Kidney (tissue), 13 donors: ENCODE measurements at regions not wholly inside any gene's neighbourhood (a gene's known extent, or its start where the extent isn't known, plus 50 kb on each side); places are given as distances from the start of the nearest gene placed in this dataset.

Source experiments
- DNase-seq, 5 donors: peaks; one replicate each; pipeline ENCODE4 v3.0.0-alpha.2; 2013 to 2020
- FAIRE-seq: peaks from 2 replicates; lab custom pipeline; 2012; peaks lifted over from hg19 to GRCh38; lab: Jason Lieb, UNC
- H3K27ac ChIP-seq, 2 donors: one replicate each; pipeline ENCODE4 v1.7.0; 2013; ENCODE audit warnings: low read depth in 2 of 2, low read length in 2 of 2, inconsistent platforms in 1 of 2
- H3K27me3 ChIP-seq: one replicate; pipeline ENCODE4 v1.7.1; 2013; ENCODE audit warnings: low read length, inconsistent platforms; ENCODE audit not compliant: control insufficient read depth, insufficient read depth
- H3K36me3 ChIP-seq, 3 donors: one replicate each; pipeline versions ENCODE4 v1.7.0 to v1.7.1; 2013; ENCODE audit warnings: low read length in 3 of 3, control low read depth in 1 of 3, inconsistent platforms in 1 of 3; ENCODE audit not compliant: insufficient read depth in 3 of 3, control insufficient read depth in 2 of 3
- H3K4me1 ChIP-seq, 3 donors: one replicate each; pipeline versions ENCODE4 v1.7.0 to v1.7.1; 2013; ENCODE audit warnings: low read length in 3 of 3, inconsistent platforms in 1 of 3, low read depth in 1 of 3; ENCODE audit not compliant: control insufficient read depth in 2 of 3, insufficient read depth in 2 of 3
- H3K4me3 ChIP-seq, 3 donors: one replicate each; pipeline versions ENCODE4 v1.7.0 to v1.8.1; 2013; ENCODE audit warnings: low read length in 3 of 3, control low read depth in 1 of 3, inconsistent platforms in 1 of 3
- H3K9ac ChIP-seq, 3 donors: one replicate each; pipeline versions ENCODE4 v1.7.0 to v1.7.1; 2013; ENCODE audit warnings: low read length in 3 of 3, control low read depth in 1 of 3, inconsistent platforms in 1 of 3
- H3K9me3 ChIP-seq, 3 donors: one replicate each; pipeline versions ENCODE4 v1.7.0 to v1.7.1; 2013; ENCODE audit warnings: low read length in 3 of 3, control low read depth in 1 of 3, inconsistent platforms in 1 of 3; ENCODE audit not compliant: control insufficient read depth in 2 of 3, insufficient read depth in 1 of 3
- CTCF ChIP-seq: IDR thresholded peaks from 3 replicates; pipeline ENCODE4 v1.5.1; 2012; ENCODE audit warnings: mild to moderate bottlenecking, moderate library complexity, borderline replicate concordance; ENCODE audit not compliant: insufficient read depth; ENCODE audit errors: extremely low read depth
- intact Hi-C: fragments of 100-400 bp; cut with DNase I; formaldehyde crosslinking; loops from one replicate; pipeline ENCODE4 v1.11.1; 2022
- donor health status: control.
- donor health status: control.
- donor health status: control.
- donor health status: control.
- donor health status: control.
- donor health status: DM: yes; HTN: yes; CAD: no.
- donor health status: Normal renal cell carcinoma (clear cell type).

DNA sequence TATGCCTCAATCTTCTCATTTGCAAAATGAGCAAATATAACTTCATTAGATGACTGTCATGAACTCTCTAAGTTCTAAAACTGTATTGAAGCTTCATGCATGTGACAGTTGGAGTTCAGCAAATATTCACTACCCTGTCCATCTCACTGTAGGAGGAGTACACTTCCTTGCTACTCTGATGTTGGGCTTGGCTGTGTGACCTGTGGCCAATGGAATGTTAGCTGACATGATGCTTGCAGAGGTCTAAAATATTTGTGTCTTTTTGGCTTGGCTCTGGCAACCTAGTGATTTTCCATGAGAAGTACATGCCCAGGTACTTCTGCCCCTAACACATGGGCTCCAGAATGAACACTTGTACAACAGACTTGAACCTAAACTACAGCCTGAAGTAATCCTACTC, 203.1 kb upstream of the ANKH start:
- no peaks in the 10 kb centered on the region for H3K9me3 ChIP-seq
- H3K27ac ChIP-seq = no peak overlapping the region
- FAIRE-seq = no peak
- H3K4me3 ChIP-seq = no peak overlapping the region
- H3K27me3 ChIP-seq = no peaks in the 10 kb centered on the region
- H3K4me1 ChIP-seq = no peaks in the 10 kb centered on the region
- DNase-seq = no peak
- H3K9ac ChIP-seq = no peak overlapping the region
- H3K36me3 ChIP-seq = no peaks in the 10 kb centered on the region
- no peak for TF ChIP-seq CTCF
- intact Hi-C loops = no loop called here

GRCh38 chr5:15073453-15073852, 201.9 kb upstream of the ANKH start:
- intact Hi-C loops = no loop called here
- no peaks in the 10 kb centered on the region for H3K4me1 ChIP-seq
- no peak overlapping the region for H3K4me3 ChIP-seq
- no peak overlapping the region for H3K27ac ChIP-seq
- H3K9me3 ChIP-seq = no peaks in the 10 kb centered on the region
- FAIRE-seq = no peak
- H3K9ac ChIP-seq = no peak overlapping the region
- no peak for DNase-seq
- H3K27me3 ChIP-seq = no peaks in the 10 kb centered on the region
- TF ChIP-seq CTCF = no peak
- no peaks in the 10 kb centered on the region for H3K36me3 ChIP-seq

DNA sequence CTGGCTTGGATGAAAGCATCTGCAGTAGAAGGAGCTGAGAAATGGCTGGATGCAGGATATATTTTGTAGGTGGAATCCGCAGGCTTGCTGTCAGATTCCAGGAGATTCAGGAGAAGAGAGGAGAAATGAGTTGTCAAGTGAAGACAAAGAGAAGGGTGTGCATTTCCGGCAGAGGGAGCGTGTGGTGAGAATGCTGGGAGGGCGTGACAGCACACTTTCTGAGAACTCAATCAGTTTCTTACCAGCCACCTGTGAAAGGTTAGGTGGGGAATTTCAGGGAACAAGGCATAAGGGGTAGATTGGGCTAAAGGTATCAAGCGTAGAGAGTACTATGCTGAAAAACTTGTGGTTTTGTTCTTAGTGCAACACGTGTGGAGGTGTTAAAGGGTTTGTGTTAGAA, 199.3 kb upstream of the ANKH start:
- Histone ChIP-seq H3K9me3 (no peaks in the 10 kb centered on the region), H3K36me3 (no peaks in the 10 kb centered on the region), H3K4me3 (no peak overlapping the region), H3K4me1 (no peaks in the 10 kb centered on the region), H3K9ac (no peak overlapping the region), H3K27ac (no peak overlapping the region), H3K27me3 (no peaks in the 10 kb centered on the region)
- intact Hi-C loops = no loop called here
- TF ChIP-seq CTCF = no peak
- no peak for DNase-seq
- no peak for FAIRE-seq

- H3K36me3 ChIP-seq = no peaks in the 10 kb centered on the region
- TF ChIP-seq CTCF = no peak
- no peak overlapping the region for H3K27ac ChIP-seq
- no peaks in the 10 kb centered on the region for H3K27me3 ChIP-seq
- H3K4me3 ChIP-seq = no peak overlapping the region
- intact Hi-C loops = no loop called here
- DNase-seq = no peak
- no peaks in the 10 kb centered on the region for H3K4me1 ChIP-seq
- no peak overlapping the region for H3K9ac ChIP-seq
- H3K9me3 ChIP-seq = no peaks in the 10 kb centered on the region
- no peak for FAIRE-seq
Observed at GRCh38 chr5:15069407-15069905, 197.9 kb upstream of the ANKH start.
